ENCODE measurements at regions not wholly inside any gene's neighbourhood (a gene's known extent, or its start where the extent isn't known, plus 50 kb on each side); places are given as distances from the start of the nearest gene placed in this dataset.

DNA sequence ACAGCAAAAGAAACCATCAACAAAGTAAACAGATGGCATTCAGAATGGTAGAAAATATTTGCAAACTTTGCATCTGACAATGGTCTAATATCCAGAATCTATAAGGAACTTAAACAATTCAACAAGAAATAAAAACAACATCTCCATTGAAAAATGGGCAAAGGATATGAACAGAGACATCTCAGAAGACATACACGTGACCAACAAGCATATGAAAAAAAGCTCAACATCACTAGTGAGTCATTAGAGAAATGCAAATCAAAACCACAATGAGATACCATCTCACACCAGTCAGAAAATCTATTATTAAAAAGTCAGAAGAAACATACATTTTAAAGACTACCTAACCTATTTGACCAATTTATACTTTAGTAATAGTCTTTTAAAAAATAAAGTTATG, 571.3 kb upstream of the NRG3 start:
- TF ChIP-seq, protein P1, sequence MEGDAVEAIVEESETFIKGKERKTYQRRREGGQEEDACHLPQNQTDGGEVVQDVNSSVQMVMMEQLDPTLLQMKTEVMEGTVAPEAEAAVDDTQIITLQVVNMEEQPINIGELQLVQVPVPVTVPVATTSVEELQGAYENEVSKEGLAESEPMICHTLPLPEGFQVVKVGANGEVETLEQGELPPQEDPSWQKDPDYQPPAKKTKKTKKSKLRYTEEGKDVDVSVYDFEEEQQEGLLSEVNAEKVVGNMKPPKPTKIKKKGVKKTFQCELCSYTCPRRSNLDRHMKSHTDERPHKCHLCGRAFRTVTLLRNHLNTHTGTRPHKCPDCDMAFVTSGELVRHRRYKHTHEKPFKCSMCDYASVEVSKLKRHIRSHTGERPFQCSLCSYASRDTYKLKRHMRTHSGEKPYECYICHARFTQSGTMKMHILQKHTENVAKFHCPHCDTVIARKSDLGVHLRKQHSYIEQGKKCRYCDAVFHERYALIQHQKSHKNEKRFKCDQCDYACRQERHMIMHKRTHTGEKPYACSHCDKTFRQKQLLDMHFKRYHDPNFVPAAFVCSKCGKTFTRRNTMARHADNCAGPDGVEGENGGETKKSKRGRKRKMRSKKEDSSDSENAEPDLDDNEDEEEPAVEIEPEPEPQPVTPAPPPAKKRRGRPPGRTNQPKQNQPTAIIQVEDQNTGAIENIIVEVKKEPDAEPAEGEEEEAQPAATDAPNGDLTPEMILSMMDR (IDR thresholded peaks at IDR 0.05): no peak
- no peak for TF ChIP-seq POLR2A (IDR thresholded peaks at IDR 0.05)
- TF ChIP-seq POLR2AphosphoS5 (IDR thresholded peaks at IDR 0.05): no peak
